ENCODE measurements at regions not wholly inside any gene's neighbourhood (a gene's known extent, or its start where the extent isn't known, plus 50 kb on each side); places are given as distances from the start of the nearest gene placed in this dataset.

- ChIA-PET POLR2A (ENCODE audit: unreplicated experiment) (interaction anchor here (0.7 kb wide), 1 partner anchor 8 kb away, joined by 7 read pairs; no protein-coding TSS in a partner anchor), CTCF (interaction anchor here (0.6 kb wide), 1 partner anchor 275 kb away, joined by 3 read pairs; no protein-coding TSS in a partner anchor)
- H2BK15ac ChIP-seq (ENCODE audit: low read depth, low read length) = no peak overlapping the region
- no peaks in the 10 kb centered on the region for H3K27me3 ChIP-seq (ENCODE audit: control insufficient read depth, insufficient read depth, low read length)
- dilution Hi-C loops (cut with HindIII; ENCODE audit: low sequenced_read_pairs, unreplicated experiment) = no loop called here
- H2BK5ac ChIP-seq (ENCODE audit: low read depth, low read length, poor library complexity, severe bottlenecking) = no peak overlapping the region
- TF ChIP-seq POLR2A (IDR thresholded peaks at IDR 0.05; ENCODE audit: low read depth, low read length) = no peak
- no peak for TF ChIP-seq RFX5 (IDR thresholded peaks at IDR 0.05; ENCODE audit: low read depth, low read length)
- no peak for TF ChIP-seq USF2 (IDR thresholded peaks at IDR 0.05; ENCODE audit: low read depth, low read length)
- no peak for TF ChIP-seq BHLHE40 (IDR thresholded peaks at IDR 0.05; ENCODE audit: low read depth, low read length)
- TF ChIP-seq FOS (IDR thresholded peaks at IDR 0.05; ENCODE audit: low read depth, low read length) = no peak
- TF ChIP-seq MXI1 (IDR thresholded peaks at IDR 0.05; ENCODE audit: borderline replicate concordance, low read depth, low read length) = no peak
- TF ChIP-seq MAFK (IDR thresholded peaks at IDR 0.05; ENCODE audit: low read depth, low read length) = no peak
- no peak for TF ChIP-seq MAZ (IDR thresholded peaks at IDR 0.05; ENCODE audit: borderline replicate concordance, low read depth, low read length)
- TF ChIP-seq CHD1 (IDR thresholded peaks at IDR 0.05; ENCODE audit: low read depth, low read length) = no peak
- TF ChIP-seq ELK1 (IDR thresholded peaks at IDR 0.05; ENCODE audit: borderline replicate concordance, low read depth, low read length) = no peak
- no peak for TF ChIP-seq CTCF (conservative IDR thresholded peaks at IDR 0.05; ENCODE audit: low read depth, low read length)
- no peak for TF ChIP-seq RAD21 (IDR thresholded peaks at IDR 0.05; ENCODE audit: low read length)
- TF ChIP-seq CEBPB (IDR thresholded peaks at IDR 0.05; ENCODE audit: low read depth, low read length) = no peak
- TF ChIP-seq SMC3 (IDR thresholded peaks at IDR 0.05; ENCODE audit: low read depth, low read length) = no peak
- TF ChIP-seq RCOR1 (IDR thresholded peaks at IDR 0.05; ENCODE audit: insufficient replicate concordance, low read length) = no peak
- TF ChIP-seq NFE2L2 (IDR thresholded peaks at IDR 0.05; ENCODE audit: low read depth, low read length) = no peak
- H4K20me1 ChIP-seq (ENCODE audit: insufficient read depth, low read length) = no peaks in the 10 kb centered on the region
- H3K18ac ChIP-seq (ENCODE audit: low read depth, low read length) = no peak overlapping the region
- H3K79me1 ChIP-seq (ENCODE audit: low read depth in 1 of 2, low read length in 2 of 2) = no peaks in the 10 kb centered on the region
- no peak overlapping the region for H3K27ac ChIP-seq (ENCODE audit: insufficient read depth, low read length)
- no peak overlapping the region for H4K91ac ChIP-seq (ENCODE audit: insufficient read depth, low read depth, low read length)
- H2AFZ ChIP-seq (replicated peaks; ENCODE audit: low read length, poor library complexity) = no peak overlapping the region
- H3K4ac ChIP-seq (ENCODE audit: low read depth, low read length) = no peak overlapping the region
- in situ Hi-C loops (cut with MboI; ENCODE audit: low sequenced_read_pairs) = no loop called here
- H3K4me2 ChIP-seq (ENCODE audit: low read depth, low read length) = no peak overlapping the region
- 13% methylated on average over 1 of the region's 3 CpGs; no CpG with 5 or more reads in 1 of the 2 experiments for WGBS, 2 experiments (ENCODE audit: extremely low coverage in 2 of 2, insufficient read length in 1 of 2)
- no peaks in the 10 kb centered on the region for H3K9me1 ChIP-seq (ENCODE audit: insufficient read depth, low read length)
- H4K8ac ChIP-seq (ENCODE audit: low read depth in 2 of 2, low read length in 2 of 2) = no peak overlapping the region
- ATAC-seq (ENCODE audit: low read depth) (no peak), DNase-seq (no peak)
- no peak overlapping the region for H2BK120ac ChIP-seq (ENCODE audit: low read depth, low read length)
- H2AK5ac ChIP-seq (ENCODE audit: low read depth, low read length) = no peak overlapping the region
- no peak overlapping the region for H3K56ac ChIP-seq (ENCODE audit: extremely low read depth, insufficient read depth, low read length)
- no peak overlapping the region for H3K14ac ChIP-seq (replicated peaks; ENCODE audit: low read depth, low read length)
- no peak overlapping the region for H3K4me3 ChIP-seq (ENCODE audit: insufficient read depth, low read depth, low read length)
- no peaks in the 10 kb centered on the region for H3K4me1 ChIP-seq (ENCODE audit: control insufficient read depth, insufficient read depth, low read length)
- H2AK9ac ChIP-seq (replicated peaks; ENCODE audit: low read depth, low read length, poor library complexity) = no peak overlapping the region
- BruUV-seq (replicated peaks) = no TSS peak
- intact Hi-C loops (cut with micrococcal nuclease) = no loop called here
- no peak overlapping the region for H4K5ac ChIP-seq (ENCODE audit: low read depth, low read length)
- no peaks in the 10 kb centered on the region for H3K9me3 ChIP-seq (ENCODE audit: control insufficient read depth, insufficient read depth, low read length)
- H2BK20ac ChIP-seq (ENCODE audit: low read depth, low read length) = no peak overlapping the region
- H3K23ac ChIP-seq (ENCODE audit: low read depth, low read length) = no peak overlapping the region
- H3K36me3 ChIP-seq (ENCODE audit: control insufficient read depth, insufficient read depth, low read length) = no peaks in the 10 kb centered on the region
- no peak overlapping the region for H3K9ac ChIP-seq (ENCODE audit: low read depth, low read length)
Observed at GRCh38 chrX:10741003-10741402, 120.6 kb upstream of the MID1 start.
